ENCODE measurements at regions not wholly inside any gene's neighbourhood (a gene's known extent, or its start where the extent isn't known, plus 50 kb on each side); places are given as distances from the start of the nearest gene placed in this dataset.
"Not testable (repeated sequence)": the region's sequence is repeated elsewhere in the genome, so short reads cannot be mapped to it uniquely, and the experiment has no call there.

GRCh38 chr5:25515525-25515924, 870.7 kb upstream of the CDH10 start:
- H3K36me3 ChIP-seq (ENCODE audit: control insufficient read depth in 4 of 4, insufficient read depth in 4 of 4, low read length in 3 of 4): no peaks in the 10 kb centered on the region
- no peak overlapping the region for H3K27ac ChIP-seq (ENCODE audit: insufficient read depth in 1 of 2, low read depth in 1 of 2, low read length in 2 of 2, poor library complexity in 1 of 2, severe bottlenecking in 2 of 2)
- WGBS (ENCODE audit: insufficient coverage): 100% methylated on average over 2 of the region's 2 CpGs
- no peak for DNase-seq
- no peaks in the 10 kb centered on the region for H3K27me3 ChIP-seq (replicated peaks in 2 of 5; ENCODE audit: control insufficient read depth in 4 of 5, insufficient read depth in 5 of 5, low read length in 4 of 5)
- H3K4me1 ChIP-seq (ENCODE audit: control extremely low read depth in 1 of 4, control insufficient read depth in 4 of 4, insufficient read depth in 4 of 4, low read length in 3 of 4): no peaks in the 10 kb centered on the region
- ChIA-PET CTCF (no interaction called here), POLR2A (no interaction called here)
- H3K4me3 ChIP-seq (ENCODE audit: control insufficient read depth in 1 of 7, extremely low read depth in 1 of 7, insufficient read depth in 4 of 7, low read depth in 2 of 7, low read length in 6 of 7): no peak overlapping the region
- H3K9me3 ChIP-seq (ENCODE audit: control extremely low read depth in 1 of 5, control insufficient read depth in 4 of 5, insufficient read depth in 2 of 5, low read depth in 1 of 5, low read length in 4 of 5): no peaks in the 10 kb centered on the region

- H3K27ac ChIP-seq (ENCODE audit: insufficient read depth in 1 of 2, low read depth in 1 of 2, low read length in 2 of 2, poor library complexity in 1 of 2, severe bottlenecking in 2 of 2); H3K4me3 ChIP-seq (ENCODE audit: control insufficient read depth in 1 of 7, extremely low read depth in 1 of 7, insufficient read depth in 4 of 7, low read depth in 2 of 7, low read length in 6 of 7); H3K9me3 ChIP-seq (ENCODE audit: control extremely low read depth in 1 of 5, control insufficient read depth in 4 of 5, insufficient read depth in 2 of 5, low read depth in 1 of 5, low read length in 4 of 5); DNase-seq; POLR2A ChIA-PET; H3K4me1 ChIP-seq (ENCODE audit: control extremely low read depth in 1 of 4, control insufficient read depth in 4 of 4, insufficient read depth in 4 of 4, low read length in 3 of 4); H3K36me3 ChIP-seq (ENCODE audit: control insufficient read depth in 4 of 4, insufficient read depth in 4 of 4, low read length in 3 of 4); CTCF ChIA-PET; H3K27me3 ChIP-seq (replicated peaks in 2 of 5; ENCODE audit: control insufficient read depth in 4 of 5, insufficient read depth in 5 of 5, low read length in 4 of 5): not testable (repeated sequence)
- no CpG with 5 or more reads among the region's 2 CpGs for whole genome bisulfite sequencing (ENCODE audit: insufficient coverage)
Observed at GRCh38 chr5:25510692-25511091, 865.9 kb upstream of the CDH10 start.

- DNase-seq; H3K27me3 ChIP-seq (replicated peaks in 2 of 5; ENCODE audit: control insufficient read depth in 4 of 5, insufficient read depth in 5 of 5, low read length in 4 of 5); H3K4me1 ChIP-seq (ENCODE audit: control extremely low read depth in 1 of 4, control insufficient read depth in 4 of 4, insufficient read depth in 4 of 4, low read length in 3 of 4); POLR2A ChIA-PET; H3K27ac ChIP-seq (ENCODE audit: insufficient read depth in 1 of 2, low read depth in 1 of 2, low read length in 2 of 2, poor library complexity in 1 of 2, severe bottlenecking in 2 of 2); H3K36me3 ChIP-seq (ENCODE audit: control insufficient read depth in 4 of 4, insufficient read depth in 4 of 4, low read length in 3 of 4); H3K4me3 ChIP-seq (ENCODE audit: control insufficient read depth in 1 of 7, extremely low read depth in 1 of 7, insufficient read depth in 4 of 7, low read depth in 2 of 7, low read length in 6 of 7); CTCF ChIA-PET; H3K9me3 ChIP-seq (ENCODE audit: control extremely low read depth in 1 of 5, control insufficient read depth in 4 of 5, insufficient read depth in 2 of 5, low read depth in 1 of 5, low read length in 4 of 5): not testable (repeated sequence)
- WGBS (ENCODE audit: insufficient coverage): no CpG with 5 or more reads among the region's 4 CpGs
Observed at GRCh38 chr5:25508011-25508410, 863.2 kb upstream of the CDH10 start.

GRCh38 chr5:25500635-25501034, 855.9 kb upstream of the CDH10 start:
- H3K4me1 ChIP-seq (ENCODE audit: control extremely low read depth in 1 of 4, control insufficient read depth in 4 of 4, insufficient read depth in 4 of 4, low read length in 3 of 4): no peaks in the 10 kb centered on the region
- ChIA-PET POLR2A (no interaction called here), CTCF (no interaction called here)
- H3K36me3 ChIP-seq (ENCODE audit: control insufficient read depth in 4 of 4, insufficient read depth in 4 of 4, low read length in 3 of 4): no peaks in the 10 kb centered on the region
- WGBS (ENCODE audit: insufficient coverage): no CpG with 5 or more reads among the region's 1 CpG
- H3K27me3 ChIP-seq (replicated peaks in 2 of 5; ENCODE audit: control insufficient read depth in 4 of 5, insufficient read depth in 5 of 5, low read length in 4 of 5): no peaks in the 10 kb centered on the region
- no peak overlapping the region for H3K27ac ChIP-seq (ENCODE audit: insufficient read depth in 1 of 2, low read depth in 1 of 2, low read length in 2 of 2, poor library complexity in 1 of 2, severe bottlenecking in 2 of 2)
- no peak overlapping the region for H3K4me3 ChIP-seq (ENCODE audit: control insufficient read depth in 1 of 7, extremely low read depth in 1 of 7, insufficient read depth in 4 of 7, low read depth in 2 of 7, low read length in 6 of 7)
- no peaks in the 10 kb centered on the region for H3K9me3 ChIP-seq (ENCODE audit: control extremely low read depth in 1 of 5, control insufficient read depth in 4 of 5, insufficient read depth in 2 of 5, low read depth in 1 of 5, low read length in 4 of 5)
- no peak for DNase-seq

- DNase-seq: no peak
- ChIA-PET POLR2A (no interaction called here), CTCF (no interaction called here)
- H3K27ac ChIP-seq (ENCODE audit: insufficient read depth in 1 of 2, low read depth in 1 of 2, low read length in 2 of 2, poor library complexity in 1 of 2, severe bottlenecking in 2 of 2): no peak overlapping the region
- H3K9me3 ChIP-seq (ENCODE audit: control extremely low read depth in 1 of 5, control insufficient read depth in 4 of 5, insufficient read depth in 2 of 5, low read depth in 1 of 5, low read length in 4 of 5): no peaks in the 10 kb centered on the region
- no peaks in the 10 kb centered on the region for H3K36me3 ChIP-seq (ENCODE audit: control insufficient read depth in 4 of 4, insufficient read depth in 4 of 4, low read length in 3 of 4)
- WGBS (ENCODE audit: insufficient coverage): 94% methylated on average over 3 of the region's 6 CpGs
- H3K27me3 ChIP-seq (replicated peaks in 2 of 5; ENCODE audit: control insufficient read depth in 4 of 5, insufficient read depth in 5 of 5, low read length in 4 of 5): no peaks in the 10 kb centered on the region
- no peaks in the 10 kb centered on the region for H3K4me1 ChIP-seq (ENCODE audit: control extremely low read depth in 1 of 4, control insufficient read depth in 4 of 4, insufficient read depth in 4 of 4, low read length in 3 of 4)
- no peak overlapping the region for H3K4me3 ChIP-seq (ENCODE audit: control insufficient read depth in 1 of 7, extremely low read depth in 1 of 7, insufficient read depth in 4 of 7, low read depth in 2 of 7, low read length in 6 of 7)
Observed at GRCh38 chr5:25489834-25490538, 845.2 kb upstream of the CDH10 start.

GRCh38 chr5:25488119-25488518, 843.3 kb upstream of the CDH10 start:
- POLR2A ChIA-PET: no interaction called here
- H3K27ac ChIP-seq (ENCODE audit: insufficient read depth in 1 of 2, low read depth in 1 of 2, low read length in 2 of 2, poor library complexity in 1 of 2, severe bottlenecking in 2 of 2): no peak overlapping the region
- H3K4me3 ChIP-seq (ENCODE audit: control insufficient read depth in 1 of 7, extremely low read depth in 1 of 7, insufficient read depth in 4 of 7, low read depth in 2 of 7, low read length in 6 of 7): no peak overlapping the region
- no peaks in the 10 kb centered on the region for H3K36me3 ChIP-seq (ENCODE audit: control insufficient read depth in 4 of 4, insufficient read depth in 4 of 4, low read length in 3 of 4)
- WGBS (ENCODE audit: insufficient coverage): 100% methylated on average over 1 of the region's 1 CpG
- no peaks in the 10 kb centered on the region for H3K27me3 ChIP-seq (replicated peaks in 2 of 5; ENCODE audit: control insufficient read depth in 4 of 5, insufficient read depth in 5 of 5, low read length in 4 of 5)
- no peaks in the 10 kb centered on the region for H3K9me3 ChIP-seq (ENCODE audit: control extremely low read depth in 1 of 5, control insufficient read depth in 4 of 5, insufficient read depth in 2 of 5, low read depth in 1 of 5, low read length in 4 of 5)
- CTCF ChIA-PET: no interaction called here
- H3K4me1 ChIP-seq (ENCODE audit: control extremely low read depth in 1 of 4, control insufficient read depth in 4 of 4, insufficient read depth in 4 of 4, low read length in 3 of 4): no peaks in the 10 kb centered on the region
- no peak for DNase-seq

GRCh38 chr5:25484391-25484790, 839.6 kb upstream of the CDH10 start:
- Histone ChIP-seq H3K9me3 (ENCODE audit: control extremely low read depth in 1 of 5, control insufficient read depth in 4 of 5, insufficient read depth in 2 of 5, low read depth in 1 of 5, low read length in 4 of 5) (no peaks in the 10 kb centered on the region), H3K27me3 (replicated peaks in 2 of 5; ENCODE audit: control insufficient read depth in 4 of 5, insufficient read depth in 5 of 5, low read length in 4 of 5) (no peaks in the 10 kb centered on the region), H3K4me3 (ENCODE audit: control insufficient read depth in 1 of 7, extremely low read depth in 1 of 7, insufficient read depth in 4 of 7, low read depth in 2 of 7, low read length in 6 of 7) (no peak overlapping the region), H3K4me1 (ENCODE audit: control extremely low read depth in 1 of 4, control insufficient read depth in 4 of 4, insufficient read depth in 4 of 4, low read length in 3 of 4) (no peaks in the 10 kb centered on the region), H3K27ac (ENCODE audit: insufficient read depth in 1 of 2, low read depth in 1 of 2, low read length in 2 of 2, poor library complexity in 1 of 2, severe bottlenecking in 2 of 2) (no peak overlapping the region), H3K36me3 (ENCODE audit: control insufficient read depth in 4 of 4, insufficient read depth in 4 of 4, low read length in 3 of 4) (no peaks in the 10 kb centered on the region)
- POLR2A ChIA-PET: no interaction called here
- no peak for DNase-seq
- CTCF ChIA-PET: no interaction called here
- whole genome bisulfite sequencing (ENCODE audit: insufficient coverage): 94% methylated on average over 3 of the region's 4 CpGs
